Duodenal mucosa (tissue), 2 donors: ENCODE measurements at regions not wholly inside any gene's neighbourhood (a gene's known extent, or its start where the extent isn't known, plus 50 kb on each side); places are given as distances from the start of the nearest gene placed in this dataset.

ENCODE experiments used
- H3K27ac ChIP-seq: one replicate; pipeline ENCODE4 v1.7.0; 2013; ENCODE audit warnings: low read depth, low read length
- H3K27me3 ChIP-seq, 2 donors: one replicate each; pipeline ENCODE4 v1.7.0; 2013; ENCODE audit warnings: low read length in 2 of 2, control low read depth in 1 of 2; ENCODE audit not compliant: insufficient read depth in 2 of 2, control insufficient read depth in 1 of 2
- H3K36me3 ChIP-seq, 2 donors: one replicate each; pipeline ENCODE4 v1.7.0; 2013; ENCODE audit warnings: low read length in 2 of 2, control low read depth in 1 of 2; ENCODE audit not compliant: insufficient read depth in 2 of 2, control insufficient read depth in 1 of 2
- H3K4me1 ChIP-seq, 2 donors: one replicate each; pipeline ENCODE4 v1.7.0; 2013; ENCODE audit warnings: low read length in 2 of 2, control low read depth in 1 of 2; ENCODE audit not compliant: insufficient read depth in 2 of 2, control insufficient read depth in 1 of 2
- H3K4me3 ChIP-seq, 2 donors: one replicate each; pipeline ENCODE4 v1.7.0; 2013; ENCODE audit warnings: low read length in 2 of 2, low read depth in 1 of 2
- H3K9ac ChIP-seq, 2 donors: one replicate each; pipeline ENCODE4 v1.7.0; 2013; ENCODE audit warnings: low read length in 2 of 2, low read depth in 1 of 2
- H3K9me3 ChIP-seq, 2 donors: one replicate each; pipeline ENCODE4 v1.7.0; 2013; ENCODE audit warnings: low read length in 2 of 2, control low read depth in 1 of 2; ENCODE audit not compliant: control insufficient read depth in 1 of 2

GRCh38 chr7:153004341-153004740 lies 244.8 kb downstream of the ACTR3B start:
- H3K9me3 ChIP-seq = peaks cover 0 to 6% of the 10 kb centered on the region in 2 donors
- no peak overlapping the region for H3K4me3 ChIP-seq
- H3K4me1 ChIP-seq = no peaks in the 10 kb centered on the region
- H3K36me3 ChIP-seq = no peaks in the 10 kb centered on the region
- no peak overlapping the region for H3K27ac ChIP-seq
- no peaks in the 10 kb centered on the region for H3K27me3 ChIP-seq
- no peak overlapping the region for H3K9ac ChIP-seq

GRCh38 chr7:153005750-153006435 lies 246.3 kb downstream of the ACTR3B start:
- no peaks in the 10 kb centered on the region for H3K4me1 ChIP-seq
- peaks cover 0 to 2% of the 10 kb centered on the region in 2 donors for H3K9me3 ChIP-seq
- H3K27ac ChIP-seq = no peak overlapping the region
- no peaks in the 10 kb centered on the region for H3K27me3 ChIP-seq
- no peak overlapping the region for H3K9ac ChIP-seq
- no peak overlapping the region for H3K4me3 ChIP-seq
- no peaks in the 10 kb centered on the region for H3K36me3 ChIP-seq

- Histone ChIP-seq H3K9me3 (no peaks in the 10 kb centered on the region), H3K27ac (no peak overlapping the region), H3K9ac (no peak overlapping the region), H3K4me1 (no peaks in the 10 kb centered on the region), H3K4me3 (no peak overlapping the region), H3K36me3 (no peaks in the 10 kb centered on the region), H3K27me3 (no peaks in the 10 kb centered on the region)
Measured at GRCh38 chr7:153006452-153006851, 246.9 kb downstream of the ACTR3B start.

- H3K27ac ChIP-seq = no peak overlapping the region
- no peak overlapping the region for H3K9ac ChIP-seq
- H3K4me3 ChIP-seq = no peak overlapping the region
- no peaks in the 10 kb centered on the region for H3K4me1 ChIP-seq
- H3K9me3 ChIP-seq = no peaks in the 10 kb centered on the region
- H3K27me3 ChIP-seq = no peaks in the 10 kb centered on the region
- no peaks in the 10 kb centered on the region for H3K36me3 ChIP-seq
Measured at GRCh38 chr7:153006911-153007310, 247.4 kb downstream of the ACTR3B start.

GRCh38 chr7:153010416-153010815 lies 250.9 kb downstream of the ACTR3B start:
- Histone ChIP-seq H3K9me3 (no peaks in the 10 kb centered on the region), H3K9ac (no peak overlapping the region), H3K27ac (no peak overlapping the region), H3K4me3 (no peak overlapping the region), H3K36me3 (no peaks in the 10 kb centered on the region), H3K27me3 (no peaks in the 10 kb centered on the region), H3K4me1 (no peaks in the 10 kb centered on the region)

- Histone ChIP-seq H3K9me3 (no peaks in the 10 kb centered on the region), H3K4me1 (no peaks in the 10 kb centered on the region), H3K27me3 (no peaks in the 10 kb centered on the region), H3K36me3 (no peaks in the 10 kb centered on the region), H3K9ac (no peak overlapping the region), H3K4me3 (no peak overlapping the region), H3K27ac (no peak overlapping the region)
Measured at GRCh38 chr7:153012203-153012602, 252.7 kb downstream of the ACTR3B start.

- H3K27me3 ChIP-seq = no peaks in the 10 kb centered on the region
- peaks cover 3 to 6% of the 10 kb centered on the region in 2 donors for H3K4me1 ChIP-seq
- no peaks in the 10 kb centered on the region for H3K9me3 ChIP-seq
- no peak overlapping the region for H3K9ac ChIP-seq
- no peaks in the 10 kb centered on the region for H3K36me3 ChIP-seq
- H3K27ac ChIP-seq = no peak overlapping the region
- H3K4me3 ChIP-seq = no peak overlapping the region
Measured at GRCh38 chr7:153017223-153017622, 257.7 kb downstream of the ACTR3B start.

- H3K27me3 ChIP-seq = no peaks in the 10 kb centered on the region
- no peak overlapping the region for H3K27ac ChIP-seq
- no peak overlapping the region for H3K9ac ChIP-seq
- no peaks in the 10 kb centered on the region for H3K36me3 ChIP-seq
- H3K4me1 ChIP-seq = peaks cover 4 to 6% of the 10 kb centered on the region in 2 donors
- H3K4me3 ChIP-seq = no peak overlapping the region
- H3K9me3 ChIP-seq = no peaks in the 10 kb centered on the region
Measured at GRCh38 chr7:153021542-153021941, 262.0 kb downstream of the ACTR3B start.

GRCh38 chr7:153022475-153023193 lies 263.1 kb downstream of the ACTR3B start:
- Histone ChIP-seq H3K36me3 (no peaks in the 10 kb centered on the region), H3K27ac (no peak overlapping the region), H3K9ac (no peak overlapping the region), H3K27me3 (no peaks in the 10 kb centered on the region), H3K4me1 (peaks cover 4 to 6% of the 10 kb centered on the region in 2 donors), H3K4me3 (peak overlapping the region; percentile 1 to 36), H3K9me3 (no peaks in the 10 kb centered on the region)

GRCh38 chr7:153023194-153023592 lies 263.6 kb downstream of the ACTR3B start:
- Histone ChIP-seq H3K9me3 (no peaks in the 10 kb centered on the region), H3K27ac (no peak overlapping the region), H3K27me3 (no peaks in the 10 kb centered on the region), H3K4me3 (peak overlapping the region in 1 of 2 donors; percentile 36), H3K4me1 (peaks cover 4 to 8% of the 10 kb centered on the region in 2 donors), H3K36me3 (no peaks in the 10 kb centered on the region), H3K9ac (no peak overlapping the region)
